ENCODE measurements at regions not wholly inside any gene's neighbourhood (a gene's known extent, or its start where the extent isn't known, plus 50 kb on each side); places are given as distances from the start of the nearest gene placed in this dataset.

GRCh38 chr6:14674458-14674857 lies 556.9 kb downstream of the CD83 start:
- Histone ChIP-seq H3K9me2 (ENCODE audit: insufficient read depth) (no peaks in the 10 kb centered on the region), H3K36me3 (ENCODE audit: control insufficient read depth in 1 of 2, insufficient read depth in 2 of 2, low read length in 2 of 2) (no peaks in the 10 kb centered on the region), H3K4me3 (replicated peaks in 1 of 2; ENCODE audit: low read depth in 1 of 2, low read length in 2 of 2) (no peak overlapping the region), H3K4me2 (ENCODE audit: low read length) (no peak overlapping the region), H2AFZ (ENCODE audit: low read depth, low read length, poor library complexity, severe bottlenecking) (no peak overlapping the region), H4K20me1 (ENCODE audit: insufficient read depth) (no peaks in the 10 kb centered on the region), H3K9ac (ENCODE audit: low read length) (no peak overlapping the region), H3K27me3 (ENCODE audit: insufficient read depth, low read length) (no peaks in the 10 kb centered on the region), H3K9me3 (ENCODE audit: control insufficient read depth in 1 of 2, insufficient read depth in 1 of 2, low read depth in 1 of 2, low read length in 2 of 2) (no peaks in the 10 kb centered on the region), H3K27ac (ENCODE audit: low read depth, low read length) (no peak overlapping the region), H3K4me1 (ENCODE audit: control insufficient read depth in 1 of 2, insufficient read depth in 2 of 2, low read length in 2 of 2) (no peaks in the 10 kb centered on the region), H3K79me2 (ENCODE audit: insufficient read depth, low read length) (no peaks in the 10 kb centered on the region)
- no TSS peak for BruUV-seq (replicated peaks)
- RAD21 ChIA-PET (ENCODE audit: low non-redundant PET in 1 of 2, low total read pairs in 2 of 2, uncharacterized antibody in 2 of 2, unreplicated experiment in 2 of 2): no interaction called here
- intact Hi-C loops (cut with micrococcal nuclease): no loop called here
- POLR2A ChIA-PET: no interaction called here
- CTCF ChIA-PET: no interaction called here
- DNase-seq (ENCODE audit: low read depth, low spot score): no peak
- TF ChIP-seq CEBPB (IDR thresholded peaks at IDR 0.05; ENCODE audit: low read depth) (no peak), FOSL1 (IDR thresholded peaks at IDR 0.05; ENCODE audit: low read depth) (no peak), SP1 (IDR thresholded peaks at IDR 0.05; ENCODE audit: low read depth) (no peak), SIN3A (IDR thresholded peaks at IDR 0.05; ENCODE audit: low read depth) (no peak), JUND (IDR thresholded peaks at IDR 0.05) (no peak), CBX3 (IDR thresholded peaks at IDR 0.05; ENCODE audit: low read depth) (no peak), CTCF (IDR thresholded peaks at IDR 0.05 in 2 of 3, conservative IDR thresholded peaks at IDR 0.05 in 1 of 3; ENCODE audit: borderline replicate concordance in 1 of 3, insufficient read depth in 1 of 3, low read depth in 2 of 3, low read length in 2 of 3) (no peak), ZFX (IDR thresholded peaks at IDR 0.05) (no peak), REST (IDR thresholded peaks at IDR 0.05; ENCODE audit: low read depth) (no peak)
- no peak for ATAC-seq

All from HCT116 (cell line).